Kidney capillary endothelial cell (primary cell): ENCODE measurements at regions not wholly inside any gene's neighbourhood (a gene's known extent, or its start where the extent isn't known, plus 50 kb on each side); places are given as distances from the start of the nearest gene placed in this dataset.

Experiments used
- DNase-seq: peaks from one replicate; pipeline ENCODE4 v3.0.0-alpha.2; 2018; ENCODE audit warnings: low spot score

- DNase-seq = no peak
These were observed 823.1 kb downstream of the LIG4 start for GRCh38 chr13:107392205-107392604.

DNA sequence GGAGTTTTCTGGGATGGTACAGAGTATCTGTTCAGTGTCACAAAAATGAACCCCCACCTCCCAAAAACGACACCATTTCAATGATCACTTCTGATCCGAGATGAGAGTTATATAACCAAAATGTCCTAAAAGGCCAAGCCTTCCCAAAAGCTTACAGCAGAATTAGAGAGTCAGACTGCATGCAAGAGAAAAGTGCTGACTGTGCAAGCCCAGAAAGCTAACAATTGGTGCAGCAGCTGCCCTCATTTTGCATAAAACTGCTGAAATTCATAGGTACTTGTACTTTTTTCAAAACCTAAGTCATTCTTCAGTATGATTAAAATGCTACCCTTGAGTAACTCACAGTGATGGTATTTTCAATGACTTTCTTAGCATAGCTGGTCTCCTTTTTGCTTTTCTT is 819.6 kb upstream of the ARGLU1 start:
- DNase-seq = no peak

DNA sequence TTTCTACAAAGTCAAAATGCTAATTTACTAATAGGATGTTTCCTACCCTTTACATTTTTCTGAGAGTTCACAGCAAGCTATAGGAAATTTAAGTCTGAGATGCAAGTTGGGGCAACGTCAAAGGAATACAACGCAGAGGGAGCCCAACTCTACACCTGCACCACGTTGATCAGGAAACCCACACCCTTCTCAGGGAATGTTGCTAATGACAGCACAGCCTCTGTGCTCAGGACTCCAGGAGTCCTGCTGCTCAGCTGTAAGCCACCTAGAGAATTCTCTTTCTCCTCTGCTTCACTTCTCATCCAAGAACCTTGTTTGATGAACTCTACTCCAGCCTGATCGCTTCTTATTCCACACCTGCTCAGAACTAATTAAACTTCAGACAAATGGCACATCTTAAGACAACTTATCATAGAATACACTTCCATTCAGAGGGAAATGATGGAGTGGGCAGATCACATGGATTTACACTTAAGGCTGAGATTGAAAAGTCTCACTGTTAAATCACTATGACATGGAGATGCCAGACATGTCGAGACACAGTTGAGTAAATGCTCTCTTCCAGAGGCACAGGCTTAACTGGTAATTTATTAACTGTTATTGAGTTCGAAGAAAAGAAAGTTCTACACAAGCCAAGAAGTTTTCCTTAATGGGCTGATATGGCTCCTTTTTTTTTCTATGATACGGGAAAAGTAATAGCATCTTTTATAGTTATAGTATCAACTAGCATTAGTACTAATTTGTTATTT is 811.6 kb upstream of the ARGLU1 start:
- DNase-seq = no peak

- no peak for DNase-seq
These were observed 808.6 kb upstream of the ARGLU1 start for GRCh38 chr13:107376341-107377125.

DNA sequence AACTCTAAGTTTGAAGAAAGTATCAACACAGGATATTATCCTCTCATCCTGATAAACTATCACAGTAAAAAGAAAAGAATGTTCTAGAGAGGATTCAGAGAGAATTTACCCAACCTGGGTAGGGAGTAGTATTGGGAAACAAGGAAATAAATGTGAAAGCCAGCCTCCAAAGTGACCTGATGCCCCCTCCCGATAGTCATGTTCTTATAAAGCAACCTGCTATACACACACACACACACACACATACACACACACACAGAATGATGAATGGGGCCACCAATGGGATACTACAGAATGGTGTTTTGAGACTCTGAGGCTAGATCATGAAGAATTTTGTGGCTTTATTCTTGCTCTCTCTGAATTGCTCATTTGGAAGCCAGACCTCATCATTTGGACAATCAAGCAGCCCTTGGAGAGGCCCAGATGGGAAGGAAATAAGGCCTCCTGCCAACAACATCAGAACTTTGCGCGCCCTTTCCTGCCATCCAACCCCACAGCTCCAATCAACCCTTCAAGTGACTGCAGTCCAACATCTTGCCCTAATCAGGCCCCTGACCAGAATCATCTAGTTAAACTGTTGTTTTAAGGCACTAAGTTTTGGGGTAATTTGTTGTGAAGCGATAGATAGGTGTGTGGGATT is 807.9 kb upstream of the ARGLU1 start:
- no peak for DNase-seq

GRCh38 chr13:107374038-107374437 is 806.1 kb upstream of the ARGLU1 start:
- DNase-seq = no peak

- DNase-seq = peak; percentile 67
These were observed 805.6 kb upstream of the ARGLU1 start for GRCh38 chr13:107373551-107373950.

GRCh38 chr13:107370015-107370785 is 802.3 kb upstream of the ARGLU1 start:
- peak; percentile 88 for DNase-seq

DNA sequence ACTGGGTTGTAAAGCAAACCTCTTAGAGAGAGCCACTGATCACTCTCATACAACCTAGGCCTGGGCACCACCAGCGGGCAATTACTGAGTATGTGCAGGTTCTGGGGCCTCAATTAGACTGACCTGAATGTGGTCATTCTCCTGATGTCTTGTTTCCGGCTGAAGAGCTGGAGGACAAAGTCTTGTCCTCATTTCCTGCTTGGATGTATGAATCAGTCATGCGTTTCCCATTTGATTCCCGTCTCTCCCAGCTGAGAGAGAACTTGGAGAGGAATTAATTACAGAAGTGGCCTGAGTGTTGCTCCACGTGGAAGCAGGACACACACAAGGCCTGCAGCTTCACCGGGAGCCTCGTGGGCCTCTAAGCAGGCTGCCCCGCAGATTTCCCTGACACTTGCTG is 799.3 kb upstream of the ARGLU1 start:
- DNase-seq = peak; percentile 90

- no peak for DNase-seq
These were observed 797.7 kb upstream of the ARGLU1 start for GRCh38 chr13:107365466-107366215.

DNA sequence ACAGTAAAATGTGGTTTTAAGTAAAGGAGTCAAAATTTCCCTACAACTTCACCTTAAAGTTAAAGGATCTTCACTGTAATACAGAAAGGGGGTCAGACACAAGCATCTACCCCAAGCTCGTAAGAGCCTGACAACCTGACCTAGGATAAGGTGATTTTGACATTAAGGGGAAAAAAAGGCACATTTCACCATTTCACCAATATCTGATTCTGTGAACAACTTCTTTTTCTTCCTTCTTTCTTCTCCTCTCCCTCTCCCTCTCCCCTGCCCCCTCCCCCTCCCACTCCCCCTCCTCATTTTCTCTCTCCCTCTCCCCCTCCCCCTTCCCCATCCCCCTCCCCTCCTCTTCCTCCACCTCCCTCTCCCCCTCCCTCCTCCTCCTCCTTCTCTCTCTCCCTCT is 796.7 kb upstream of the ARGLU1 start:
- DNase-seq = no peak

DNA sequence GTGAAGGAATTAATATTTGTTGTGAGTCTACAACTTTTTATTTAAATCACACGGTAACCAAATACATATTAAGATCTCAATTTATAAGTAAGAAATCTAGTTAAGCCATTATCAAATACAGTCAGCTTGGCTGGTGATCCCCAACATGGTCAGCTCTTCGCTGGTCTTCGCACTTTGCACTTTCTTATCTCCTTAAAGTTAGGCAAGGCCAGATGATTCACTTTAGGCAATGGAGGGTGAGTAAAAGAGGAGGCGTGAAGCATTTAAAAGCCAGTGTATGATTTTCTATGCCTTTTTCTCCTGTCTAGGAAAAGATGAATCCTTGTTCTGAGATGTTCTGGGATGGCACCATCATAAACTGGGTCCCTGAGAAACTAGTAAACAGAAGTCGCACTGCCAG is 793.7 kb upstream of the ARGLU1 start:
- DNase-seq = no peak

DNA sequence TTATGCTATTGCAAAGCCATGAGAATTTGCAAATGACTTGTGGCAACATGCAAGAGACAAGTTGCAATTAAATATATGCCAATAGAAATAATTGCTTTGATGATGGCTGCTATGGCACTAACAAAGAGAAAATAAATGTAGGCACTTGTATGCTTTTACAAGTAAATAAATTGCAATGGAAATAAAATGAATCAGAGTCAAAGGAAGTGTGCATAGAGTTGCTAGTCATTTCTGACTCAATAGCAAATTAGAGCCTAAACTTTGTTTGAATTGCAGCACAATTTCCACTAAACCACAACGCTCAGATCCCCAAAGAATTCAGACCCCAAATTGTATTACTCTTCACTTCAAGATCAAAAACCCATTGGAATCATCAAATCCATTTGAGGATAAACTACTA is 792.1 kb upstream of the ARGLU1 start:
- no peak for DNase-seq

DNA sequence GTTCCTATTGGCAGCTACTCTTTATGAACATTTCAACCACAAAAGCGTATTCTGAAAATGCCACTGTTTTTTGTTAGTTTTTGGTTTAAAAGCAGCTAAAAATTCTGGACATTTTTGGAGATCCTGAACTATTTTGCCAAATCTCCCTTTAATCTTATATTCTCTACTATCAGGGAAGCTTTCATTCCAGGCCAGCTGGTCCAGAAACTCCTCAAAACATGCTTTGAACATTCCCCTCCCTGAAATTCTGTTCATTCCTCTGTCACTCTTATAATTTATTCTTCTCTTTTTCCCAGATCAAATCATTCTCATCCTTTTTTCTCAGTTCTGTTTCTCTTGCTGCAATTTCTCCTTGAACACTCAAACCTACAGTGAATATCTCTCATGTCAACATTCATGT is 790.9 kb upstream of the ARGLU1 start:
- DNase-seq = no peak

DNA sequence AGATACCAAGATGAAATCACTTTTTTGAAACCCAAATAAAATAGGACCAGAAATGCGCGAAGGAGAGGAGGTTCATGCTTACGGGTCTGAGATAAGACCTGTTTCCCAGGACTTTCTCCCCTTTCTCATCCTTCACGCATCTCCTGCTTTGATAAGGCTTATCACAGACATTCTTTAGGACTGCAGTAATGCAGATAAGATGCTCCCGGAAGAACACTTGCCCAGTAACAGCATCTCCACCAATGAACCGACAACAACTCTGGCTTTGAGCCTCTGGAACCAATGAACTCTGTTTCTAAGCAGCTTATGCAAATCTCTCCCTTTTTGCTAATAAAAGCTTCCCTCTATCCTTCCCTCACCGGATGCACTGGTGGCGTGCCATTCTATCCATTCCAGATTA is 783.4 kb upstream of the ARGLU1 start:
- no peak for DNase-seq

DNA sequence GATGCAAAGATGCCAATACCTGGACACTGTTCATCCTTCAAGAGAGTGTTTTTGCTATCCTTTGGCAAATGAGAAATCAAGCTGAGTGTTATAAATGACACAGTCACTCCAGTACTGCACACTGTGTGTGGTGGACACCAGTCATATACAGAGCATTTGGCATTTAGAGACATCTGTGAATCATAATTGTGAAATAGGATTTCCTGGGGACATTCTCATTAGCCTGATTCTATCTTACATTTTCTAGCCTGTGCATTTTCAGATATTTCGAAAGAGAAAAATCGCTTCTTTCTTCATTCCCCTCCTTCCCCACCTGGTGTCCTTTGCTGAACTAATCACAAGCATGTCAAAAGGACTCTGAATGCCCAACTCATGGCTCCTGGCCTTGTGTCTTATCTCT is 781.0 kb upstream of the ARGLU1 start:
- DNase-seq = no peak

DNA sequence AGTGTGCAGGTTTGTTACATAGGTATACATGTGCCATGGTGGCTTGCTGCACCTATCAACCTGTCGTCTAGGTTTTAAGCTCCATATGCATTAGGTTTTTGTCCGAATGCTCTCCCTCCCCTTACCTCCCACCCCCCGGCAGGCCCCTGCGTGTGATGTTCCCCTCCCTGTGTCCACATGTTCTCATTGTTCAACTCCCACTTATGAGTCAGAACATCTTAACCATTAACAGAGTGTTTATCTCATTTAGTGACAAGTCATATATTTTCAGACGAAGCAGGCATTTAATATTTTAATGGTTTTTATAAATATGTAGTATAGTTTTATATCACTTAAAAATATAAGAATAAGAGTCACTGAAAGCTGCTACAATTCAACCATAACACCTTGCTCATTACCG is 780.5 kb upstream of the ARGLU1 start:
- no peak for DNase-seq

- no peak for DNase-seq
These were observed 779.9 kb upstream of the ARGLU1 start for GRCh38 chr13:107347641-107348369.

DNA sequence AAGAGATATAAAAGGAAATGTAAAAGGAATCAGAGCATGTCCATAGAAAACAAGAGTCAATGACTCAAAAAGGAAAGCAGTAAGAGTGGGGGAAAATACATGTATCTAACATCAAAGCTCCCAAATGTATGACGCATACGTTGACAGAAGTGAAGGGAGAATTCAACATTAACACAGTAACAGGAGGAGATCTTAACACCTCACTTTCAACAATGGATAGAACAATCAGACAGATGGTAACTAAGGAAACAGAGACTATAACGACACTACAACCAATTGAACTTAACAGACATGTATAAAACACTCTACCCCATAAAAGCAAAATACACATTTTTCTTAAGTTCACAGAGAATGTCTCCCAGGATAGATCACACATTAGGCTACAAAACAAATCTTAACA is 774.8 kb upstream of the ARGLU1 start:
- no peak for DNase-seq

GRCh38 chr13:107339209-107339608 is 771.3 kb upstream of the ARGLU1 start:
- DNase-seq = no peak

DNA sequence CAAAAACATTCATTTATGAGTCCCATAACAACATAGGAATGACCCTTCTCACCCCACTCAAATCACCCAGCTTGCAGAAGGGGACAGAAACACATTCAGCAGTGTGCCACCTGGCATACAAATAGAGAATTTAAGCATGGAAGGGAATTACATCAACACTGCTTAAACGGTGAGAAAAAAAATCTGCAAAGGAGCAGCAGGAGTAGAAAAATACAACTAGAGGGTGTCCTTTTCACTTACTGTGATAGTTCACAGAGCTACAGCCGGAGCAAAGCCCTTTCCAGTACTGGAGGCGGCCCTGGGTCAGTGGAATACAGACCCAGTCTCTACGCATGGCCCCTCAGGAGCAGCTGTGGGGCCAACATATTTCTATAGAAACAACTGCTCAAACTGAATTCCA is 764.3 kb upstream of the ARGLU1 start:
- no peak for DNase-seq
